Lung microvascular endothelial cell (primary cell): ENCODE measurements at regions not wholly inside any gene's neighbourhood (a gene's known extent, or its start where the extent isn't known, plus 50 kb on each side); places are given as distances from the start of the nearest gene placed in this dataset.
"Not testable (repeated sequence)": the region's sequence is repeated elsewhere in the genome, so short reads cannot be mapped to it uniquely, and the experiment has no call there.

ENCODE experiments used
- DNase-seq, 2 donors: peaks; one replicate each; pipeline versions ENCODE4 v3.0.0 to v3.0.0-alpha.2; 2010; ENCODE audit warnings: low read depth in 2 of 2

DNA sequence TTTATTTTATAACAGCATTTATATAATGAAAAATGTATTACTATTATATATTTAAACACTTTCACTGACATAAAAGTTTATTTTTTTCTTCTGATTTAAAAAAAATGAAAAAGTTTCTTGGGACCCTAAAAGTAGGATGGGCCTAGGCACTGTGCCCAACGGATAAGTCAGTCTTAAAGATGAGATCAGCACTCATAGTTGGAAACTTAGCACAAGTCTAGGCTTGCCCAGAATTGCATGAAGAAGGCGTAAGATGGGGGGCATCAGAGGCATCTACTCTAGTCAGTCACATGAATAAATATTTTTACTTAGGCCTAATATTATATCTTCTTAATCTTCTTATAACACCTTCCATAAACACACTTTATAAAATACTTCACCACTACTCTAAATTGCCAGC is 306.7 kb upstream of the GRID2 start:
- no peak for DNase-seq

DNA sequence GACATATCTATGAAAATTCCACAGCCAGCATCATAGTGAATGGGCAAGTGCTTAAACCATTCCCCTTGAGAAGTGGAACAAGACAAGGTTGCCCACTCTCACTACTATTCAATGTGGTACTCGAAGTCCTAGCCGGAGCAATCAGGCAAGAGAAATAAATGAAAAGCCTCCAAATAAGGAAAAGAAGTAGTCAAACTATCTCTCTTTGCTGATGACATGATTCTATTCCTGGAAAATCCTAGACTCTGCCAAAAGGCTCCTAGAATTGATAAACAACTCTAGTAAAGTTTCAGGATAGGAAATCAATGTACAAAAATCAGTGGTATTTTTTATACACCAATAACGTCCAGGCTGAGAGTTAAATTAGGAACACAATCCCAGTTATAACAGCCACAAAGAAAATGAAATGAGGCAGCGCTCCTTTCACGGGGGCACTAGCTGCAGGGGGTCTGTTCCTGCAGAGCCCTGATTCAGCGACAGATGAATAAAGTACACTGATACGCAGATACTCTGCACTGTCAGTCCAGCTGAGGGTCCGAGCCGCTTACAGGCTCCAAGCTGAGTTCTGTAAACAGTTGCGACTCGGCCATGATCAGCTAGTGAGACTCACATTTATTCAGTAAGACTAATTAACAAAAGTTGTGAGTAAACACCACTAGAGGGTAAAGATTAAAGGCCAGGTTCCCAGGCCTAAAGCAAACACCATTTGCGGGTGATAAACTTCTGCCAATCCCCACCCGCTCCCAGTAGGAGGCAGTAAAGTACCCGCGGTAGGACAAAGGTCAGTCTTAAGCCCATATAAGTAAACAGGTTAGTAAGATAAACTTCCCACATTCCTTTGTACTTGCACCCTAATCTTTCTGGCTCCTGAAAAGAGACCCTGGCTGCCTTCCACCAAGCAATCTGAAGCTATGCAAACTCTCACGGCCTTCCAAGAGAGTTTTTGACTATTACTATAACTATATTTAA is 290.6 kb upstream of the GRID2 start:
- DNase-seq, result no peak

DNA sequence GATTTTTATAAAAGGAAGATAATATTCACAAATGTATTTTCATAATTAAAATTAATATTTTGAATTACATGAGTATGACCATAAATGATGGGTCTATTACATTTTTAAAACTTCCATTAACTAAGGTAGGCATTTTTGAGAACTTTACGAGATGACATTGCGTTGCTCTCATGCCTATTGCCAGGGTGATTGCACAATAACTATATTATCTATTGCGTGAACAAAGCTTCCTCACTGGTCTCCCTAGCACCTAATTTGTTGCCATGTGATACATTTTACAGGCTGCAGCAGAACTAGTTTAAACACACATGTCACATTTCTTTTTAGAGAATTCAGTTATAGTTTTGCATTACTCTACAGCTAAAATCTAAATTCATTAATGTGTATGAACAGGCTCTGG is 289.7 kb upstream of the GRID2 start:
- no peak for DNase-seq

DNA sequence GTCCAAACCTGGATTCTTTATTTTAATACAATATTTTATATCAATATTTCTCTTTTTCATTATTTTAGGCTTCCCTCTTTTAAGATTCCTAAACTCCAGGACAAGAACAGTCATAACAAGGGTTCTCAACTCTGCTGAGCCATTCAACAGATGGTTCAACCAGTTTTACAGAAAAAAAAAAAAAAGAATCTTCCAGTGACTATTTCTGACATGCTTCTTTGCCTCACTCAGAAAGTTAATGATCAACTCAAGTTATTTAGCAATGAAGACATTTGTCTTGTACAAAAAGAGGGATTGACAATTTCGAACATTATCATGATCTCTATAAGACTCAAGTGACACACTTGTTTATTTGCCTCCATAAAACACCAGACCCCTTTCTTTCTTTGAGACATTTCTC is 282.6 kb upstream of the GRID2 start:
- DNase-seq, result no peak

GRCh38 chr4:92021788-92022187 is 282.0 kb upstream of the GRID2 start:
- DNase-seq, result no peak

- not testable (repeated sequence) for DNase-seq
Observed at GRCh38 chr4:92028830-92029229, 274.9 kb upstream of the GRID2 start.

DNA sequence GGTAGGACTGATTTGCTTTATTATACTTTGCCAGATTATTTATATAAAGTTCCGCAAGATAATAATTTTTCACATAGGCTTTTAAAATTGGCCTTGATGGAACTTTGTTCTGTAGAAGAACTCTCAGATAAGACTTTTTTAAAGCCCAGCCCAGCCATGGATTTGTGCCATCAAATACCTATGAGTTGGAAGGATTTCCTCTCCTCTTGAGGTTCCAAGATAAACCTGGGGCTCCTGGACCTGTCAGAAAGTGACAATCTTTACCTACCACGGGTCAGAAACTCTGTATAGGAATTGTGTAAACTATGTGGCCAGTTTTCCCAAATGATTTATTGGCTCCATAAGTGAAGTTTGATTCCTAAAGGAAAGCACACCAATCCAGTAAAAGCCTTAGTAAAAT is 271.9 kb upstream of the GRID2 start:
- DNase-seq, result no peak

DNA sequence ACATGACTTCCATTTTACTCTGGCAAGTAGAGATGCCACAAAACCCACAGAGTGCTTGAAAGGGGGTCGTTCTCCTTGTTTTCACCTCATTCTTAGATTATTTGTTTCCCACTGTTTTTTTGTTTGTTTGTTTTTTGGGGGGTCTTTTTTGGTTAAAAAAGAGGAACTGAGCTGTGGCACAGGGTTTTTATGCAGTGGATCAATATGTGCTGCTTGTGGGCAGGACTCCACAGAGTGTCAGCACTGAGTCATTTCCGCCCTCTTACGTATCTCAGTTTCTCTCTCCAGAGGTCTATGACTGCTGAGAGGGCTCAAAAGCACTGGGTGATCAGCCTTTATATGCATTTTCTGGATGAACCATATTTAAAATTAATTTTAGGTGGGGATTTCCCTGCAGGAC is 268.1 kb upstream of the GRID2 start:
- DNase-seq, result no peak

GRCh38 chr4:92045718-92046117 is 258.0 kb upstream of the GRID2 start:
- no peak for DNase-seq

GRCh38 chr4:92047209-92047875 is 256.4 kb upstream of the GRID2 start:
- DNase-seq, result no peak

DNA sequence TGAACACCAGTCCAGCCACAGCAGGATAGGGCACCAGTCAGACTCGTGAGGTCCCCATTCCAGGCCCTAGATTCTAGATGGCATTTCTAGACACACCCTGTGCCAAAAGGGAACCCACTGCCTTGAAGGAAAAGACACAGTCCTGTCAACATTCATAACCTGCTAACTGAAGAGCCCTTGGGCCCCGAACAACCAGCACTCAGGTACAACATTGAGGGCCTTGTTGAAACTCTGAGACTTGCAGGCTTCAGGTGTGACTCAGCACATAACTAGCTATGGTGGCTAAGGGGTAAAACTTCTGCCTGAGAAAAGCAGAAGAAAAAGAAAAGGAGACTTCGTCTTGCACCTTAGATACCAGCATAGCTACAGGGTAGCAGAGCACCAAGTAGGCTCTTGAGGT is 252.9 kb upstream of the GRID2 start:
- DNase-seq, result no peak

- no peak for DNase-seq
Observed at GRCh38 chr4:92059615-92060014, 244.2 kb upstream of the GRID2 start.

GRCh38 chr4:92060333-92060732 is 243.4 kb upstream of the GRID2 start:
- DNase-seq, result no peak

DNA sequence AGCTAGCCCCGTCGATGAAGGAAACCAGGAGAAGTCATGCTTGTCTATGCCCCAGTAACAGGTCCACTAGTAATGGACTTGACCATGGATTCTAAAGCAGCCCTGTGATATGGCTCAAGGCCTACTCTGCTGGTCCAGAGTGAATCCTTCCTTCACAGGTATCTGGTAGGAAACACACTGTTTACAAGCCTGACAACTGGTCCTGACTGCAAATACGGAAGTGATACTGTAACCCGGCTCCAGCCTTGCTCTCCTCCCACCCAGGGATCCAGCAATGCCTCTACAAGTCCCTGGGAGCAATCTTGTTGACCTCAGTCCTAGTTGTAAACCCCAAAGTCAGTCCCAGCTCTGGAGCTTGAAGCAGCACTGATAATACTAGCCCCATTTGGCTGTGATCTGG is 239.2 kb upstream of the GRID2 start:
- no peak for DNase-seq

- DNase-seq, result no peak
Observed at GRCh38 chr4:92066485-92066884, 237.3 kb upstream of the GRID2 start.

DNA sequence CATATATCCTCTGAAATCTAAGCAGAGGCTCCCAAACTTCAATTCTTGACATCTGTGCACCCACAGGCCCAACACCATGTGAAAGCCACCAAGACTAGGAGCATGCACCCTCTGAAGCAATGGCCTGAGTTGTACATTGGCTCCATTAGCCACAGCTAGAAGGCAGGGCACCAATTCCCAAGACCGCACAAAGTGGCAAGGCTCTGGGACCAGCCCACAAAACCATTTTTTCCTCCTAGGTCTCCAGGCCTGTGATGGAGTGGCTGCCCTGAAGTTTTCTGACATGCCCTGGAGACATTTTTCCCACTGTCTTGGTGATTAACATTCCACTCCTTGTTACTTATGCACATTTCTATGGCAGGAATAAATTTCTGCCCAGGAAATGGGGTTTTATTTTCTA is 232.2 kb upstream of the GRID2 start:
- DNase-seq, result no peak

DNA sequence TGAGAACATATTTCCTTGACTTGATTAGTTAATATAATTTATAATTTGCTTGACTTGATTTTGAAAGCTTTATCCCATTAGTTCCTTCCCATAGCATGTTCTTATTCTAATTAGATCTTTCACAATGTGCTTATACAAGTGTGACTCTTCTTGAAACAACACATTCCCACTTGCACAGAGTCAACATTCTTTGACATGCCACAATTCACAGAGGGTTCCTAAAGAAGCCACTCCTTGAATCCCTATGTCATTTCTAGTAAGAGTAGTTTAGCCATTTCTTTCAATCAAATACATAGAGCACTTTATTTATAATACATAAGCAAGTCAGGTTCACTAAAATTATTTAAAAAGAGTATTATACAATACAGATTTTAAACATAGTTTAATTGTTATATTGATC is 228.9 kb upstream of the GRID2 start:
- no peak for DNase-seq

- DNase-seq, result no peak
Observed at GRCh38 chr4:92090887-92091286, 212.9 kb upstream of the GRID2 start.

GRCh38 chr4:92091335-92091734 is 212.4 kb upstream of the GRID2 start:
- DNase-seq, result no peak

GRCh38 chr4:92099861-92100260 is 203.9 kb upstream of the GRID2 start:
- DNase-seq, result no peak

DNA sequence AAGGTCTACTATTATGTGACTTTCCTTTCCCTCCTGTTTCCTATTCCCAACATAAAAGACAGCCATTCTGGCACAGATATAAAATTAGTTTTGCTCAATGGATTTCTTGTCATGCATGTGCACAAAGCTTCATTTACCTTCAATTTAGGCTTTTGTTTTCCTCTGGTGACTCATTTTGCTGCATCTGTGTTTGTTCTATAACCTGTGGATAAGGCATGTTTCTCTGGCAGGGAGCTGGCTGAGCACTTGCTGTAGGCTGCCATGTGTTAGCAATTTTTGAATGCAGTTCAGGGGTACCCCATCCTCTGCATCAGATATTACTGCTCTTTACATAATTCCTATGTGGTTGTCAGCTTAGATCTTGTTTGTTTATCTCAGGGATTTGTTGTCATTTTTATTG is 202.8 kb upstream of the GRID2 start:
- DNase-seq, result no peak

GRCh38 chr4:92101737-92102172 is 202.0 kb upstream of the GRID2 start:
- no peak for DNase-seq

- no peak for DNase-seq
Observed at GRCh38 chr4:92104506-92104905, 199.3 kb upstream of the GRID2 start.
